ENCODE measurements at regions not wholly inside any gene's neighbourhood (a gene's known extent, or its start where the extent isn't known, plus 50 kb on each side); places are given as distances from the start of the nearest gene placed in this dataset.

GRCh38 chr16:56122251-56122650, 69.0 kb upstream of the GNAO1 start:
- ChIA-PET POLR2A (no interaction called here), CTCF (no interaction called here)
- Histone ChIP-seq H3K27me3 (ENCODE audit: control insufficient read depth, insufficient read depth, low read length) (no peaks in the 10 kb centered on the region), H3K36me3 (ENCODE audit: control insufficient read depth, insufficient read depth, low read length) (no peaks in the 10 kb centered on the region), H3K4me3 (ENCODE audit: low read depth, low read length) (no peak overlapping the region)
- TF ChIP-seq CTCF (IDR thresholded peaks at IDR 0.05; ENCODE audit: insufficient read depth, low read depth, low read length): no peak
- no peak for DNase-seq (ENCODE audit: low read depth)

GRCh38 chr16:56121156-56121500, 70.2 kb upstream of the GNAO1 start:
- no peaks in the 10 kb centered on the region for H3K27me3 ChIP-seq (ENCODE audit: control insufficient read depth, insufficient read depth, low read length)
- POLR2A ChIA-PET: no interaction called here
- no peak for TF ChIP-seq CTCF (IDR thresholded peaks at IDR 0.05; ENCODE audit: insufficient read depth, low read depth, low read length)
- H3K36me3 ChIP-seq (ENCODE audit: control insufficient read depth, insufficient read depth, low read length): no peaks in the 10 kb centered on the region
- DNase-seq (ENCODE audit: low read depth): no peak
- CTCF ChIA-PET: no interaction called here
- H3K4me3 ChIP-seq (ENCODE audit: low read depth, low read length): no peak overlapping the region

- Histone ChIP-seq H3K4me3 (ENCODE audit: low read depth, low read length) (no peak overlapping the region), H3K36me3 (ENCODE audit: control insufficient read depth, insufficient read depth, low read length) (no peaks in the 10 kb centered on the region), H3K27me3 (ENCODE audit: control insufficient read depth, insufficient read depth, low read length) (no peaks in the 10 kb centered on the region)
- CTCF ChIA-PET: no interaction called here
- no peak for DNase-seq (ENCODE audit: low read depth)
- POLR2A ChIA-PET: no interaction called here
- no peak for TF ChIP-seq CTCF (IDR thresholded peaks at IDR 0.05; ENCODE audit: insufficient read depth, low read depth, low read length)
Measured at GRCh38 chr16:56120447-56121155, 70.7 kb upstream of the GNAO1 start.

DNA sequence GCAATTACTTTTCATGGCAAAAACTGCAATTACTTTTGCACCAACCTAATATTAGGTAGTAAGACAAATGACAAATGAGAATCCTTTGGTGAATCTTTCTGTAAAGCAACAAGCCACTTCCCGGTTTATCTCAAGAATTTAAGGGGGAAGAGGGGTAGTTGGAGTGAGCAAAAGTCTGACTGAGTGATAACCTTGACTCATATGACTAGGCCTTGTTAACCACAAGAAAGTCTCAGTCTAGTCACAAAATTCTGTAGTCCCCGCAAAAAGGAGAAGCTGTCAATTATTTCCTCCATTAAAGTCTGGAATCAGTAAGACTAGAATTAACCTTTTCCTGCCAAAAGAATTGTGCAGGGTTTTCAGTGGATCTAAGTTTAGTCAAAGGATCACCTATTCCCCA, 72.2 kb upstream of the GNAO1 start:
- ChIA-PET CTCF (interaction anchor here (0.5 kb wide), 1 partner anchor 21 kb away, joined by 3 read pairs; no protein-coding TSS in a partner anchor), POLR2A (no interaction called here)
- Histone ChIP-seq H3K4me3 (ENCODE audit: low read depth, low read length) (no peak overlapping the region), H3K36me3 (ENCODE audit: control insufficient read depth, insufficient read depth, low read length) (no peaks in the 10 kb centered on the region), H3K27me3 (ENCODE audit: control insufficient read depth, insufficient read depth, low read length) (no peaks in the 10 kb centered on the region)
- no peak for TF ChIP-seq CTCF (IDR thresholded peaks at IDR 0.05; ENCODE audit: insufficient read depth, low read depth, low read length)
- no peak for DNase-seq (ENCODE audit: low read depth)

- H3K27me3 ChIP-seq (ENCODE audit: control insufficient read depth, insufficient read depth, low read length): peaks cover 2% of the 10 kb centered on the region; the same call in 1 of the 2 replicates
- ChIA-PET CTCF (interaction anchor here (1.2 kb wide), 1 partner anchor 202 kb away, joined by 4 read pairs; no protein-coding TSS in a partner anchor), POLR2A (no interaction called here)
- H3K4me3 ChIP-seq (ENCODE audit: low read depth, low read length): no peak overlapping the region
- no peak for TF ChIP-seq CTCF (IDR thresholded peaks at IDR 0.05; ENCODE audit: insufficient read depth, low read depth, low read length)
- no peaks in the 10 kb centered on the region for H3K36me3 ChIP-seq (ENCODE audit: control insufficient read depth, insufficient read depth, low read length)
- DNase-seq (ENCODE audit: low read depth): no peak
Measured at GRCh38 chr16:56116577-56116964, 74.7 kb upstream of the GNAO1 start.

All from BJ (cell line).